Muscle layer of colon (tissue), 2 donors: ENCODE measurements at regions not wholly inside any gene's neighbourhood (a gene's known extent, or its start where the extent isn't known, plus 50 kb on each side); places are given as distances from the start of the nearest gene placed in this dataset.

ENCODE experiments used
- H3K27ac ChIP-seq: one replicate; pipeline ENCODE4 v1.7.0; 2013; ENCODE audit warnings: low read depth, mild to moderate bottlenecking, low read length, moderate library complexity
- H3K27me3 ChIP-seq, 2 donors: one replicate each; pipeline ENCODE4 v1.7.0; 2013; ENCODE audit warnings: low read length in 2 of 2, mild to moderate bottlenecking in 2 of 2; ENCODE audit not compliant: insufficient read depth in 2 of 2, control insufficient read depth in 1 of 2
- H3K36me3 ChIP-seq: one replicate; pipeline ENCODE4 v1.7.0; 2013; ENCODE audit warnings: mild to moderate bottlenecking, low read length; ENCODE audit not compliant: insufficient read depth
- H3K4me1 ChIP-seq: one replicate; pipeline ENCODE4 v1.7.0; 2013; ENCODE audit warnings: mild to moderate bottlenecking, low read length; ENCODE audit not compliant: insufficient read depth
- H3K4me3 ChIP-seq, 2 donors: one replicate each; pipeline ENCODE4 v1.7.0; 2013; ENCODE audit warnings: low read length in 2 of 2, low read depth in 1 of 2, mild to moderate bottlenecking in 1 of 2, moderate library complexity in 1 of 2
- H3K9ac ChIP-seq: one replicate; pipeline ENCODE4 v1.7.0; 2013; ENCODE audit warnings: low read length
- H3K9me3 ChIP-seq: one replicate; pipeline ENCODE4 v1.7.0; 2013; ENCODE audit warnings: mild to moderate bottlenecking, low read length
- donor health status: abdominal sarcoma.
- donor health status: Adenocarcinoma of cecum.

DNA sequence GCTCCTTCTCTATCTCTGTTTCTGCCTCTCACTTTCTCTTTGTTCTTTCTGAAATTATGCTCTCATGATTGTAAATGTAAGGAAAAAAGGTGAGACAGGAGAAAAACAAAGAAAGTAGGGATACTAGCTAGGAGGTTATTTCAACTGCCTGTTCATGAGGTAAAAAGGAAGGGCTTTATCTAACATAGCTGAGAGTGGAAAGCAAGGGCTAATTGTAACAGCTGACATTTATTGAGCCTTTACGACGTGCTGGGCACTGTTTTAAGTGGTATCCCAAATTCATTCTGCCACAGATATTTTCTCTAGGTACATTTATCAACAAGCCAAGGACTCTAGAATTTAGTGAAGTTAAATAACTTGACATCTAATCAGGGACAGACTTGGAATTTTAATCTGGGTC, 133.1 kb upstream of the GNPDA2 start:
- Histone ChIP-seq H3K36me3 (no peaks in the 10 kb centered on the region), H3K27ac (no peak overlapping the region), H3K9me3 (no peaks in the 10 kb centered on the region), H3K4me3 (no peak overlapping the region), H3K4me1 (no peaks in the 10 kb centered on the region), H3K9ac (no peak overlapping the region), H3K27me3 (no peaks in the 10 kb centered on the region)

DNA sequence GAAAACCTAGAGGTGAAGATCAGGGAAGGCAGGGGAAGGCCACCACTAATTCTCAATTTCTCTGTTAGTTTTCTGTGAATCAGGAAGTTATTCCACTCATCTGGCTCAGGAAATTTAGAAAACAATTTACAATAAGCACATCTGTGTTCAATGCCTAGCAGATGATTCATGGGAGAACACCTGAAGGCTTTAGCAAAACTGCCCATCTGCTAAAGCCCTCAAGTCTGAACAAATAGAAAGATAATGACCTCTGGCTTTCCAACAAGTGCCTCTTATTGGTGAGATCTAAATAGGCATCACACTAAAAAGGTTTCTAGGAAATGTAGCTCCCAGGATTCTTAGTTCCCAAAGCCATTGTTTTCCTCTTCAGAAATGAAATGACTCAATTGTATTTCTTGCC, 122.1 kb upstream of the GNPDA2 start:
- H3K27me3 ChIP-seq = no peaks in the 10 kb centered on the region

GRCh38 chr4:44845993-44846392, 119.6 kb upstream of the GNPDA2 start:
- Histone ChIP-seq H3K9ac (no peak overlapping the region), H3K9me3 (no peaks in the 10 kb centered on the region), H3K4me1 (no peaks in the 10 kb centered on the region), H3K27me3 (no peaks in the 10 kb centered on the region), H3K36me3 (no peaks in the 10 kb centered on the region), H3K27ac (no peak overlapping the region), H3K4me3 (no peak overlapping the region)

More for the DNA sequence above, 122.1 kb upstream of the GNPDA2 start:
- no peak overlapping the region for H3K4me3 ChIP-seq
- no peaks in the 10 kb centered on the region for H3K9me3 ChIP-seq
- H3K9ac ChIP-seq = no peak overlapping the region
- H3K27ac ChIP-seq = no peak overlapping the region
- no peaks in the 10 kb centered on the region for H3K36me3 ChIP-seq
- no peaks in the 10 kb centered on the region for H3K4me1 ChIP-seq

GRCh38 chr4:44845309-44845708, 119.0 kb upstream of the GNPDA2 start:
- H3K27me3 ChIP-seq = no peaks in the 10 kb centered on the region
- no peak overlapping the region for H3K4me3 ChIP-seq
- H3K27ac ChIP-seq = no peak overlapping the region
- H3K36me3 ChIP-seq = no peaks in the 10 kb centered on the region
- no peak overlapping the region for H3K9ac ChIP-seq
- H3K4me1 ChIP-seq = no peaks in the 10 kb centered on the region
- H3K9me3 ChIP-seq = no peaks in the 10 kb centered on the region

GRCh38 chr4:44842531-44842930, 116.2 kb upstream of the GNPDA2 start:
- H3K9me3 ChIP-seq = no peaks in the 10 kb centered on the region
- no peak overlapping the region for H3K4me3 ChIP-seq
- H3K27ac ChIP-seq = no peak overlapping the region
- no peak overlapping the region for H3K9ac ChIP-seq
- no peaks in the 10 kb centered on the region for H3K27me3 ChIP-seq
- no peaks in the 10 kb centered on the region for H3K4me1 ChIP-seq
- no peaks in the 10 kb centered on the region for H3K36me3 ChIP-seq

GRCh38 chr4:44817930-44818329, 91.6 kb upstream of the GNPDA2 start:
- Histone ChIP-seq H3K4me1 (no peaks in the 10 kb centered on the region), H3K9me3 (no peaks in the 10 kb centered on the region), H3K4me3 (no peak overlapping the region), H3K36me3 (no peaks in the 10 kb centered on the region), H3K9ac (no peak overlapping the region), H3K27ac (no peak overlapping the region), H3K27me3 (no peaks in the 10 kb centered on the region)

GRCh38 chr4:44806071-44806470, 79.7 kb upstream of the GNPDA2 start:
- H3K27me3 ChIP-seq = no peaks in the 10 kb centered on the region
- H3K27ac ChIP-seq = no peak overlapping the region
- no peaks in the 10 kb centered on the region for H3K4me1 ChIP-seq
- H3K36me3 ChIP-seq = no peaks in the 10 kb centered on the region
- H3K9me3 ChIP-seq = no peaks in the 10 kb centered on the region
- no peak overlapping the region for H3K9ac ChIP-seq
- no peak overlapping the region for H3K4me3 ChIP-seq

- Histone ChIP-seq H3K9me3 (no peaks in the 10 kb centered on the region), H3K4me1 (no peaks in the 10 kb centered on the region), H3K9ac (no peak overlapping the region), H3K4me3 (no peak overlapping the region), H3K36me3 (no peaks in the 10 kb centered on the region), H3K27me3 (no peaks in the 10 kb centered on the region), H3K27ac (no peak overlapping the region)
Measured at GRCh38 chr4:44804301-44804700, 77.9 kb upstream of the GNPDA2 start.

GRCh38 chr4:44801384-44801783, 75.0 kb upstream of the GNPDA2 start:
- Histone ChIP-seq H3K9ac (no peak overlapping the region), H3K36me3 (no peaks in the 10 kb centered on the region), H3K27me3 (no peaks in the 10 kb centered on the region), H3K4me3 (no peak overlapping the region), H3K9me3 (no peaks in the 10 kb centered on the region), H3K4me1 (no peaks in the 10 kb centered on the region), H3K27ac (no peak overlapping the region)

DNA sequence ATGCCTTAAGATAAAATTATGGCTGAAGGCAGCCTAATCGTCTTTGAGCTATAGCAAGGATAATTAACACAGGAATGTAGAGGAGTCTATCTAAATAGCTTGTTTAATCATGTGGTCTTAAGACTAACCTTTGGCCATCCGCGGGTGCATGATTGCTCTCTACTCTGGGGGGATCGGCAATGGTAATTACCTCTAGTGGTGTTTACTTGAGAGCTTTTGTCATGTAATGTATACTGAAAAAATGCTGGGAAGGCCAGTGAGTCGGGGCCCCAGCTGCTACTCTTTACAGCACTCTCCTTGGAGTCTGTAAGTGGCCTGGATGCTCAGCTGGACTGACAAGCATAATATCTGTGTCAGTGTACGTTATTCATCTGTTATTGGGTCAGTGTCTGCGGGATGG, 65.5 kb upstream of the GNPDA2 start:
- Histone ChIP-seq H3K27me3 (no peaks in the 10 kb centered on the region), H3K9me3 (no peaks in the 10 kb centered on the region), H3K9ac (no peak overlapping the region), H3K27ac (no peak overlapping the region), H3K4me1 (no peaks in the 10 kb centered on the region), H3K36me3 (no peaks in the 10 kb centered on the region), H3K4me3 (no peak overlapping the region)

DNA sequence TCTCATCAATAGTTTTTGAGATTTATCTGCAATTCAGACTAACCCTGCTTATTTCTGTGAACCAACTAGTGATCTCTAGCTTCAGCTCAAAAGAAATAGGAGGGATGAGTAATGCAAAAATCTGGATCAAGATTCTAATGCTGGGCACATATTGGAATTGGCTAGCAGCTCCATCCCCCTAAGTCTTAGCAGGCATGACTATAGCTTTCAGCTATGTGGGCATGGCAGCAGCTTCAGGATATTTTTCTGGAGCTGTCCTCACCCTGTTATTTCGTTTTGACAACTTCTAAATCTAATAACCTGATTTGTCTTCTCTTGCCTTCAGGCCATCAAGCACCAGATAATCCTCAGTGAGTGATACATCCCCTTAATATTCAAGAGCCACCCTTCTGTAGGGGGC, 50.8 kb upstream of the GNPDA2 start:
- H3K27me3 ChIP-seq = no peaks in the 10 kb centered on the region
- H3K36me3 ChIP-seq = no peaks in the 10 kb centered on the region
- no peak overlapping the region for H3K4me3 ChIP-seq
- no peaks in the 10 kb centered on the region for H3K9me3 ChIP-seq
- H3K27ac ChIP-seq = no peak overlapping the region
- no peak overlapping the region for H3K9ac ChIP-seq
- no peaks in the 10 kb centered on the region for H3K4me1 ChIP-seq
